HepG2 (cell line): ENCODE measurements at regions not wholly inside any gene's neighbourhood (a gene's known extent, or its start where the extent isn't known, plus 50 kb on each side); places are given as distances from the start of the nearest gene placed in this dataset.
A peak's percentile ranks its signal among the peaks of the same experiment; 100 is the strongest.

Experiments used
- BRCA1 ChIP-seq: sonication (generic); formaldehyde crosslinking; IDR thresholded peaks from 2 replicates; pipeline ENCODE4 v1.4.0; 2020; ENCODE audit warnings: missing genetic modification reagents
- DMAP1 ChIP-seq: IDR thresholded peaks from 2 replicates; pipeline ENCODE4 v1.6.1; 2016
- ISL2 ChIP-seq: sonication (generic); formaldehyde crosslinking; IDR thresholded peaks from 2 replicates; pipeline ENCODE4 v1.5.0; 2020; ENCODE audit warnings: missing genetic modification reagents
- KAT8 ChIP-seq: IDR thresholded peaks from 2 replicates; pipeline ENCODE4 v1.6.1; 2016; ENCODE audit warnings: missing genetic modification reagents, missing compliant biosample characterization
- KDM3A ChIP-seq: IDR thresholded peaks from 2 replicates; pipeline ENCODE4 v1.6.1; 2018; ENCODE audit warnings: low read depth, missing compliant biosample characterization
- MAFF ChIP-seq: IDR thresholded peaks from 2 replicates; pipeline ENCODE4 v1.6.1; 2011; ENCODE audit warnings: low read depth, low read length, improper control_type of control experiment
- MEIS2 ChIP-seq: sonication (generic); formaldehyde crosslinking; IDR thresholded peaks from 2 replicates; pipeline ENCODE4 v1.9.0; 2021; ENCODE audit warnings: mild to moderate bottlenecking, missing genetic modification reagents
- MIER3 ChIP-seq: IDR thresholded peaks from 2 replicates; pipeline ENCODE4 v1.6.1; 2016; ENCODE audit warnings: missing compliant biosample characterization, borderline replicate concordance
- NR2F6 ChIP-seq, 2 experiments: IDR thresholded peaks; 2 replicates each; pipeline ENCODE4 v1.6.1; 2016; ENCODE audit warnings: antibody characterized with exemption in 1 of 2, mild to moderate bottlenecking in 1 of 2
- PHB2 ChIP-seq: fragments of 450-650 bp; IDR thresholded peaks from 2 replicates; pipeline ENCODE4 v1.6.1; 2018; ENCODE audit not compliant: partially characterized antibody
- PHF21A ChIP-seq: sonication (generic); formaldehyde crosslinking; IDR thresholded peaks from 2 replicates; pipeline ENCODE4 v1.5.0; 2020; ENCODE audit warnings: mild to moderate bottlenecking, missing genetic modification reagents
- SALL1 ChIP-seq: sonication (generic); formaldehyde crosslinking; IDR thresholded peaks from 2 replicates; pipeline ENCODE4 v1.8.0; 2022; ENCODE audit warnings: mild to moderate bottlenecking, missing genetic modification reagents
- SOX13 ChIP-seq, 3 experiments: fragments of 450-650 bp in 1 of 3; sonication (generic) in 1 of 3; formaldehyde crosslinking in 1 of 3; IDR thresholded peaks in 2 of 3; conservative IDR thresholded peaks in 1 of 3; 2 replicates each; pipeline versions ENCODE4 v1.5.0 to v1.6.1; 2016 to 2020; ENCODE audit warnings: antibody characterized with exemption in 1 of 3, mild to moderate bottlenecking in 1 of 3, missing compliant biosample characterization in 1 of 3, missing genetic modification reagents in 1 of 3, moderate library complexity in 1 of 3
- SOX6 ChIP-seq, 2 experiments: fragments of 450-650 bp in 1 of 2; sonication (generic) in 1 of 2; formaldehyde crosslinking in 1 of 2; IDR thresholded peaks; 2 replicates each; pipeline versions ENCODE4 v1.4.0 to v1.6.1; 2017 to 2020; ENCODE audit warnings: antibody characterized with exemption in 1 of 2, mild to moderate bottlenecking in 1 of 2, missing genetic modification reagents in 1 of 2
- THYN1 ChIP-seq: sonication (generic); formaldehyde crosslinking; IDR thresholded peaks from 2 replicates; pipeline ENCODE4 v1.8.1; 2023; ENCODE audit warnings: low read depth, mild to moderate bottlenecking, moderate library complexity, missing genetic modification reagents, borderline replicate concordance
- WIZ ChIP-seq: sonication (generic); formaldehyde crosslinking; IDR thresholded peaks from 2 replicates; pipeline ENCODE4 v1.5.1; 2020; ENCODE audit warnings: mild to moderate bottlenecking, missing genetic modification reagents
- ZNF350 ChIP-seq: sonication (generic); formaldehyde crosslinking; IDR thresholded peaks from 2 replicates; pipeline ENCODE4 v1.4.0; 2020; ENCODE audit warnings: mild to moderate bottlenecking, low read depth, missing genetic modification reagents, borderline replicate concordance
- ZNF775 ChIP-seq: sonication (generic); formaldehyde crosslinking; IDR thresholded peaks from 2 replicates; pipeline ENCODE4 v1.4.0; 2020; ENCODE audit warnings: missing genetic modification reagents, mild to moderate bottlenecking, moderate library complexity, borderline replicate concordance
- TF ChIP-seq, protein P1 (sequence below): sonication (generic); formaldehyde crosslinking; conservative IDR thresholded peaks from 2 replicates; pipeline ENCODE4 v1.8.0; 2022; ENCODE audit warnings: low read depth, missing genetic modification reagents
- TF ChIP-seq, protein P2 (sequence below): IDR thresholded peaks from 2 replicates; pipeline ENCODE4 v1.6.1; 2016; ENCODE audit warnings: low read depth
- TF ChIP-seq, protein P3 (sequence below): sonication (generic); formaldehyde crosslinking; IDR thresholded peaks from 2 replicates; pipeline ENCODE4 v1.5.0; 2020; ENCODE audit warnings: mild to moderate bottlenecking, missing genetic modification reagents, moderate library complexity
- TF ChIP-seq, protein P4 (sequence below): sonication (generic); formaldehyde crosslinking; IDR thresholded peaks from 2 replicates; pipeline ENCODE4 v1.5.0; 2020; ENCODE audit warnings: missing genetic modification reagents
- TF ChIP-seq, protein P5 (sequence below): conservative IDR thresholded peaks from 2 replicates; pipeline ENCODE4 v1.6.1; 2018; ENCODE audit warnings: missing genetic modification reagents

DNA sequence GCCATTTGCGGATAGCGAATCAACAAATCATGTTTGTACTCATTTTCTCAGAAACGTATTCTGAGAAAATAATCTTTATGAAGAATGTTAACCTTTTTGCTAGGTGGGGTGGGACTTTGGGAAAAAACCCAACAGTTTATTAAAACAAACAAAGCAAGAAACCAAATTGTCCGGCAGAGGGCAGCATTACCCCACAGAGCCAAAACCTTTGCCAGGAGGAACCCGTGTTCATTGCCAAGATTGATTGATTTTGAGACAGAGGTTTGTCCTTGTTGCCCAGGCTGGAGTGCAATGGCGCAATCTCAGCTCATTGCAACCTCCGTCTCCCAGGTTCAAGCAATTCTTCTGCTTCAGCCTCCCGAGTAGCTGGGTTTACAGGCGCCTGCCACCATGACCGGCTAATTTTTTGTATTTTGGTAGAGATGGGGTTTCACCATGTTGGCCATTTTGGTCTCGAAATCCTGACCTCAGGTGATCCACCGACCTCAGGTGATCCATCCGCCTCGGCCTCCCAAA, 70.8 kb upstream of the RHOU start (continued):
- TF ChIP-seq MEIS2 (CRISPR knock-in tag) (peak; percentile 65; the same call in 1 of the 2 replicates), PHB2 (no peak), BRCA1 (CRISPR knock-in tag) (0 out of 2 replicates have a peak, but pooled peaks have one; percentile 34), ZNF775 (CRISPR knock-in tag) (no peak), MIER3 (peak; percentile 59; the same call in 1 of the 2 replicates), KDM3A (CRISPR knock-in tag) (peak; percentile 67; the same call in 1 of the 2 replicates), THYN1 (CRISPR knock-in tag) (no peak), SOX6 (IDR thresholded peaks at IDR 0.05) (no peak), SOX6 (CRISPR knock-in tag; IDR thresholded peaks at IDR 0.05) (peak; percentile 37; the same call in 1 of the 2 replicates), KAT8 (CRISPR knock-in tag) (peak; percentile 45; the same call in 1 of the 2 replicates), SALL1 (CRISPR knock-in tag) (peak; percentile 67), WIZ (CRISPR knock-in tag) (0 out of 2 replicates have a peak, but pooled peaks have one; percentile 47), DMAP1 (CRISPR knock-in tag) (no peak), NR2F6 (IDR thresholded peaks at IDR 0.05) (0 out of 2 replicates have a peak, but pooled peaks have one; percentile 21), NR2F6 (CRISPR knock-in tag; IDR thresholded peaks at IDR 0.05) (no peak), ZNF350 (CRISPR knock-in tag) (0 out of 2 replicates have a peak, but pooled peaks have one; percentile 28), PHF21A (CRISPR knock-in tag) (peak; percentile 49; the same call in 1 of the 2 replicates), MAFF (no peak), ISL2 (CRISPR knock-in tag) (peak; percentile 30; the same call in 1 of the 2 replicates), SOX13 (IDR thresholded peaks at IDR 0.05) (no peak), SOX13 (CRISPR knock-in tag; conservative IDR thresholded peaks at IDR 0.05 in 1 of 2, IDR thresholded peaks at IDR 0.05 in 1 of 2) (0 out of 4 replicates have a peak, but pooled peaks of 1 of the 2 experiments have one; percentile 22)
- TF ChIP-seq, protein P1, sequence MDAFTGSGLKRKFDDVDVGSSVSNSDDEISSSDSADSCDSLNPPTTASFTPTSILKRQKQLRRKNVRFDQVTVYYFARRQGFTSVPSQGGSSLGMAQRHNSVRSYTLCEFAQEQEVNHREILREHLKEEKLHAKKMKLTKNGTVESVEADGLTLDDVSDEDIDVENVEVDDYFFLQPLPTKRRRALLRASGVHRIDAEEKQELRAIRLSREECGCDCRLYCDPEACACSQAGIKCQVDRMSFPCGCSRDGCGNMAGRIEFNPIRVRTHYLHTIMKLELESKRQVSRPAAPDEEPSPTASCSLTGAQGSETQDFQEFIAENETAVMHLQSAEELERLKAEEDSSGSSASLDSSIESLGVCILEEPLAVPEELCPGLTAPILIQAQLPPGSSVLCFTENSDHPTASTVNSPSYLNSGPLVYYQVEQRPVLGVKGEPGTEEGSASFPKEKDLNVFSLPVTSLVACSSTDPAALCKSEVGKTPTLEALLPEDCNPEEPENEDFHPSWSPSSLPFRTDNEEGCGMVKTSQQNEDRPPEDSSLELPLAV (CRISPR knock-in tag): no peak
- TF ChIP-seq, protein P2, sequence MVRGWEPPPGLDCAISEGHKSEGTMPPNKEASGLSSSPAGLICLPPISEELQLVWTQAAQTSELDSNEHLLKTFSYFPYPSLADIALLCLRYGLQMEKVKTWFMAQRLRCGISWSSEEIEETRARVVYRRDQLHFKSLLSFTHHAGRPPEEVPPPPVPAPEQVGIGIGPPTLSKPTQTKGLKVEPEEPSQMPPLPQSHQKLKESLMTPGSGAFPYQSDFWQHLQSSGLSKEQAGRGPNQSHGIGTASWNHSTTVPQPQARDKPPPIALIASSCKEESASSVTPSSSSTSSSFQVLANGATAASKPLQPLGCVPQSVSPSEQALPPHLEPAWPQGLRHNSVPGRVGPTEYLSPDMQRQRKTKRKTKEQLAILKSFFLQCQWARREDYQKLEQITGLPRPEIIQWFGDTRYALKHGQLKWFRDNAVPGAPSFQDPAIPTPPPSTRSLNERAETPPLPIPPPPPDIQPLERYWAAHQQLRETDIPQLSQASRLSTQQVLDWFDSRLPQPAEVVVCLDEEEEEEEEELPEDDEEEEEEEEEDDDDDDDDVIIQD (CRISPR knock-in tag): no peak
- TF ChIP-seq, protein P3, sequence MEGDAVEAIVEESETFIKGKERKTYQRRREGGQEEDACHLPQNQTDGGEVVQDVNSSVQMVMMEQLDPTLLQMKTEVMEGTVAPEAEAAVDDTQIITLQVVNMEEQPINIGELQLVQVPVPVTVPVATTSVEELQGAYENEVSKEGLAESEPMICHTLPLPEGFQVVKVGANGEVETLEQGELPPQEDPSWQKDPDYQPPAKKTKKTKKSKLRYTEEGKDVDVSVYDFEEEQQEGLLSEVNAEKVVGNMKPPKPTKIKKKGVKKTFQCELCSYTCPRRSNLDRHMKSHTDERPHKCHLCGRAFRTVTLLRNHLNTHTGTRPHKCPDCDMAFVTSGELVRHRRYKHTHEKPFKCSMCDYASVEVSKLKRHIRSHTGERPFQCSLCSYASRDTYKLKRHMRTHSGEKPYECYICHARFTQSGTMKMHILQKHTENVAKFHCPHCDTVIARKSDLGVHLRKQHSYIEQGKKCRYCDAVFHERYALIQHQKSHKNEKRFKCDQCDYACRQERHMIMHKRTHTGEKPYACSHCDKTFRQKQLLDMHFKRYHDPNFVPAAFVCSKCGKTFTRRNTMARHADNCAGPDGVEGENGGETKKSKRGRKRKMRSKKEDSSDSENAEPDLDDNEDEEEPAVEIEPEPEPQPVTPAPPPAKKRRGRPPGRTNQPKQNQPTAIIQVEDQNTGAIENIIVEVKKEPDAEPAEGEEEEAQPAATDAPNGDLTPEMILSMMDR: peak; percentile 85
- TF ChIP-seq, protein P4, sequence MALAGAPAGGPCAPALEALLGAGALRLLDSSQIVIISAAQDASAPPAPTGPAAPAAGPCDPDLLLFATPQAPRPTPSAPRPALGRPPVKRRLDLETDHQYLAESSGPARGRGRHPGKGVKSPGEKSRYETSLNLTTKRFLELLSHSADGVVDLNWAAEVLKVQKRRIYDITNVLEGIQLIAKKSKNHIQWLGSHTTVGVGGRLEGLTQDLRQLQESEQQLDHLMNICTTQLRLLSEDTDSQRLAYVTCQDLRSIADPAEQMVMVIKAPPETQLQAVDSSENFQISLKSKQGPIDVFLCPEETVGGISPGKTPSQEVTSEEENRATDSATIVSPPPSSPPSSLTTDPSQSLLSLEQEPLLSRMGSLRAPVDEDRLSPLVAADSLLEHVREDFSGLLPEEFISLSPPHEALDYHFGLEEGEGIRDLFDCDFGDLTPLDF (CRISPR knock-in tag): 0 out of 2 replicates have a peak, but pooled peaks have one; percentile 45
- TF ChIP-seq, protein P5, sequence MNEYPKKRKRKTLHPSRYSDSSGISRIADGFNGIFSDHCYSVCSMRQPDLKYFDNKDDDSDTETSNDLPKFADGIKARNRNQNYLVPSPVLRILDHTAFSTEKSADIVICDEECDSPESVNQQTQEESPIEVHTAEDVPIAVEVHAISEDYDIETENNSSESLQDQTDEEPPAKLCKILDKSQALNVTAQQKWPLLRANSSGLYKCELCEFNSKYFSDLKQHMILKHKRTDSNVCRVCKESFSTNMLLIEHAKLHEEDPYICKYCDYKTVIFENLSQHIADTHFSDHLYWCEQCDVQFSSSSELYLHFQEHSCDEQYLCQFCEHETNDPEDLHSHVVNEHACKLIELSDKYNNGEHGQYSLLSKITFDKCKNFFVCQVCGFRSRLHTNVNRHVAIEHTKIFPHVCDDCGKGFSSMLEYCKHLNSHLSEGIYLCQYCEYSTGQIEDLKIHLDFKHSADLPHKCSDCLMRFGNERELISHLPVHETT (CRISPR knock-in tag): no peak
